Upper lobe of left lung (tissue), 6 donors: ENCODE measurements at regions not wholly inside any gene's neighbourhood (a gene's known extent, or its start where the extent isn't known, plus 50 kb on each side); places are given as distances from the start of the nearest gene placed in this dataset.
"Not testable (repeated sequence)": the region's sequence is repeated elsewhere in the genome, so short reads cannot be mapped to it uniquely, and the experiment has no call there.

Experiments
- ATAC-seq, 2 donors: fragments of 200-7000 bp; cut with Tn5 transposase; one replicate each; pipeline ENCODE4 v1.9.1; 2022; ENCODE audit warnings: mild to moderate bottlenecking in 2 of 2, moderate library complexity in 2 of 2; ENCODE audit not compliant: low FRiP score in 2 of 2
- DNase-seq, 2 donors: peaks; one replicate each; pipeline ENCODE4 v3.0.0-alpha.2; 2019 to 2020
- H3K27ac ChIP-seq, 4 donors: fragments of 200-600 bp; sonication (generic); one replicate each; pipeline ENCODE4 v1.5.1; 2016 to 2019
- H3K27me3 ChIP-seq, 4 donors: fragments of 200-600 bp; sonication (generic); one replicate each; pipeline ENCODE4 v1.5.1; 2017 to 2019
- H3K36me3 ChIP-seq, 4 donors: fragments of 200-600 bp; sonication (generic); one replicate each; pipeline ENCODE4 v1.5.1; 2016 to 2019
- H3K4me1 ChIP-seq, 4 donors: fragments of 200-600 bp; sonication (generic); one replicate each; pipeline ENCODE4 v1.5.1; 2018 to 2019
- H3K4me3 ChIP-seq, 4 donors: fragments of 200-600 bp; sonication (generic); one replicate each; pipeline ENCODE4 v1.5.1; 2017 to 2019; ENCODE audit warnings: mild to moderate bottlenecking in 2 of 4, moderate library complexity in 1 of 4
- H3K9me3 ChIP-seq, 4 donors: fragments of 200-600 bp; sonication (generic); one replicate each; pipeline ENCODE4 v1.5.1; 2018 to 2019
- EP300 ChIP-seq, 4 donors: sonication (generic); formaldehyde crosslinking; IDR thresholded peaks; one replicate each; pipeline ENCODE4 v1.5.1; 2017; ENCODE audit warnings: antibody characterized with exemption in 4 of 4, control low read depth in 2 of 4
- POLR2A ChIP-seq, 4 donors: fragments of 450-650 bp; IDR thresholded peaks; one replicate each; pipeline ENCODE4 v1.5.1; 2016 to 2017; ENCODE audit warnings: antibody characterized with exemption in 4 of 4, mild to moderate bottlenecking in 2 of 4
- POLR2AphosphoS5 ChIP-seq, 2 donors: sonication (generic); formaldehyde crosslinking; IDR thresholded peaks; one replicate each; pipeline ENCODE4 v1.5.1; 2017; ENCODE audit warnings: antibody characterized with exemption in 2 of 2
- whole genome bisulfite sequencing, 2 donors: methylation state at CpG; one replicate each; pipeline ENCODE4 v1.1.5; 2017 to 2018; 5-methylcytosine and 5-hydroxymethylcytosine counted together
- TF ChIP-seq, protein P1 (sequence below), 6 experiments: fragments of 450-650 bp in 4 of 6; fragments of 200-600 bp in 2 of 6; sonication (generic) in 2 of 6; IDR thresholded peaks; one replicate each; pipeline ENCODE4 v1.5.1; 2016 to 2019; ENCODE audit warnings: antibody characterized with exemption in 6 of 6
- donor health status: DM: no; HTN: no; CAD: no; lungs with moderate emphysema.
- donor health status: DM: no; HTN: yes; CAD: no; lungs with severe emphysema.

DNA sequence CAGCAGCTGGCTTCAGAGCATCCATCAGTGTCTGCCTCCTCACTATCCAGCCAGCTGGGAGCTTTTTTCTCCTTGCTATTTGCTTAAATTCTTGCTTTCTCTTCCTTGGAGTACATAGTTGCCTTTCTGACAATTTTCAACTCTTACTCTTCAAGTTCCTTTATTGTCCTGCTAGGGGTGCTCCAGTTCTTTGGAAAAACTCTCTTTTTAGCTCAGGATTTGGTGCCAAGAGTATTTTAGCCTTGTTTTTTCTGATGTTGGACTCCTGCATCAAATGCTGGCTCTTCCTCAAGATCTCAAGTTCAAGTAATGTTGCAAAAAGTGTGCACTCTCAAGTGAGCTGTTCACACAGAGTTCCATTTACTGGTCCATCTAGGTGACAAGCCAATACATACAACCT lies 126.4 kb downstream of the KDR start:
- no peaks in the 10 kb centered on the region for H3K9me3 ChIP-seq
- H3K27me3 ChIP-seq: no peaks in the 10 kb centered on the region
- ATAC-seq (peak in 1 of 2 donors; percentile 63), DNase-seq (no peak)
- no peaks in the 10 kb centered on the region for H3K36me3 ChIP-seq
- H3K4me3 ChIP-seq: no peak overlapping the region
- H3K27ac ChIP-seq: no peak overlapping the region
- peaks cover 0 to 5% (median 0%) of the 10 kb centered on the region in 4 donors for H3K4me1 ChIP-seq
- TF ChIP-seq, protein P1, sequence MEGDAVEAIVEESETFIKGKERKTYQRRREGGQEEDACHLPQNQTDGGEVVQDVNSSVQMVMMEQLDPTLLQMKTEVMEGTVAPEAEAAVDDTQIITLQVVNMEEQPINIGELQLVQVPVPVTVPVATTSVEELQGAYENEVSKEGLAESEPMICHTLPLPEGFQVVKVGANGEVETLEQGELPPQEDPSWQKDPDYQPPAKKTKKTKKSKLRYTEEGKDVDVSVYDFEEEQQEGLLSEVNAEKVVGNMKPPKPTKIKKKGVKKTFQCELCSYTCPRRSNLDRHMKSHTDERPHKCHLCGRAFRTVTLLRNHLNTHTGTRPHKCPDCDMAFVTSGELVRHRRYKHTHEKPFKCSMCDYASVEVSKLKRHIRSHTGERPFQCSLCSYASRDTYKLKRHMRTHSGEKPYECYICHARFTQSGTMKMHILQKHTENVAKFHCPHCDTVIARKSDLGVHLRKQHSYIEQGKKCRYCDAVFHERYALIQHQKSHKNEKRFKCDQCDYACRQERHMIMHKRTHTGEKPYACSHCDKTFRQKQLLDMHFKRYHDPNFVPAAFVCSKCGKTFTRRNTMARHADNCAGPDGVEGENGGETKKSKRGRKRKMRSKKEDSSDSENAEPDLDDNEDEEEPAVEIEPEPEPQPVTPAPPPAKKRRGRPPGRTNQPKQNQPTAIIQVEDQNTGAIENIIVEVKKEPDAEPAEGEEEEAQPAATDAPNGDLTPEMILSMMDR (IDR thresholded peaks at IDR 0.05): peak in 4 of 6 experiments; percentile 22 to 48 (median 38)
- no peak for TF ChIP-seq POLR2AphosphoS5 (IDR thresholded peaks at IDR 0.05)
- TF ChIP-seq EP300 (IDR thresholded peaks at IDR 0.05): no peak

DNA sequence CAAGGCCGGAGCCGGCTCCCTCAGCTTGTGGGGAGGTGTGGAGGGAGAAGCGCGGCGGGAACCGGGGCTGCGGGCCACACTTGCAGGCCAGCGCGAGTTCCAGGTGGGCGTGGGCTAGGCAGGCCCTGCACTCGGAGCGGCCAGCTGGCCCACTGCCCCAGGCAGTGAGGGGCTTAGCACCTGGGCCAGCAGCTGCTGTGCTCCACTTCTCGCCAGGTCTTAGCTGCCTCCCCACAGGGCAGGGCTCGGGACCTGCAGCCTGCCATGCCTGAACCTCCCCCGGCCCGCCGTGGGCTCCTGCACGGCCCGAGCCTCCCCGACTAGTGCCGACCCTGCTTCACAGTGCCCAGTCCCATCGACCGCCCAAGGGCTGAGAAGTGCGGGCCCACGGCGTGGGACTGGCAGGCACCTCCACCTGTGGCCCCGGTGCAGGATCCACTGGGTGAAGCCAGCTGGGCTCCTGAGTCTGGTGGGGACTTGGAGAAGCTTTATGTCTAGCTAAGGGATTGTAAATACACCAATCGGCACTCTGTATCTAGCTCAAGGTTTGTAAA lies 131.8 kb downstream of the KDR start:
- not testable (repeated sequence) for H3K9me3 ChIP-seq, H3K27ac ChIP-seq, ATAC-seq, H3K36me3 ChIP-seq, H3K4me3 ChIP-seq, H3K4me1 ChIP-seq, H3K27me3 ChIP-seq
- WGBS, 2 donors: 86% methylated on average over 27 of the region's 28 CpGs; no CpG with 5 or more reads in 1 of the 2 donors
- peak in 1 of 2 donors; percentile 77 for DNase-seq

DNA sequence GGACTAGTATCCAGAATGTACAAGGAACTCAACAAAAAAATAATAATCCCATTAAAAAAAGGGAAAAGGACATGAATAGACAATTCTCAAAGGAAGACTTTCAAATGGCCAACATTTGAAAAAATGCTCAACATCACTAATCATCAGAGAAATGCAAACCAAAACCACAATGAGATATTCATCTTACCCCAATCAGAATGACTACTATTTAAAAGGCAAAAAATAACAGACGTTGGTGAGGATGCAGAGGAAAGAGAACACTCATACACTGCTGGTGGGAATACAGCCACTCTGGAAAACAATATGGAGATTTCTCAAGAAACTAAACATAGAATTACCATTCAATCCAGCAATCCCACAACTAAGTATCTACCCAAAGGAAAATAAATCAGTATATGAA lies 133.1 kb downstream of the KDR start:
- WGBS, 2 donors: 48 to 76% methylated on average over 1 of the region's 1 CpG
- Histone ChIP-seq H3K36me3 (no peaks in the 10 kb centered on the region), H3K27me3 (no peaks in the 10 kb centered on the region), H3K27ac (no peak overlapping the region), H3K4me3 (no peak overlapping the region), H3K9me3 (peaks cover 7 to 20% (median 11%) of the 10 kb centered on the region in 4 donors), H3K4me1 (no peaks in the 10 kb centered on the region)
- TF ChIP-seq, protein P1 (IDR thresholded peaks at IDR 0.05): no peak
- TF ChIP-seq POLR2AphosphoS5 (IDR thresholded peaks at IDR 0.05) (no peak), POLR2A (IDR thresholded peaks at IDR 0.05) (no peak), EP300 (IDR thresholded peaks at IDR 0.05) (no peak)
- DNase-seq (no peak), ATAC-seq (no peak)

DNA sequence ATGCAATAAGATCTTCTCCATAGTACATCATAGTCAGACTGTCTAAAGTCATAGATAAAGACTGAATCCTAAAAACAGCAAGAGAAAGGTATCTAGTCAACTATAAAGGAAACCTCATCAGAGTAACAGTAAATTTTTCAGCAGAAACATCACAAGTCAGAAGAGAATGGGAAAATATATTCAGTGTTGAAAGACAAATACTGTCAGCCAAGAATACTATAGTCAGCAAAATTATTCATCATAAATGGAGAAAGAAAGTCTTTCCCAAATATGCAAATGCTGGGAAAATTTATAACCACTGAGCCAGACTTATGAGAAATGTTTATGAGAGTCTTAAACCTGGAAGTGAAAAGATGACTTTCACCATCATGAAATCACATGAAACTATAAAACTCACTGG lies 136.7 kb downstream of the KDR start:
- peaks cover 7 to 19% (median 11%) of the 10 kb centered on the region in 4 donors for H3K9me3 ChIP-seq
- TF ChIP-seq POLR2A (IDR thresholded peaks at IDR 0.05) (no peak), EP300 (IDR thresholded peaks at IDR 0.05) (no peak), POLR2AphosphoS5 (IDR thresholded peaks at IDR 0.05) (no peak)
- TF ChIP-seq, protein P1 (IDR thresholded peaks at IDR 0.05): no peak
- no peak overlapping the region for H3K4me3 ChIP-seq
- no peaks in the 10 kb centered on the region for H3K4me1 ChIP-seq
- no peak for DNase-seq
- H3K36me3 ChIP-seq: no peaks in the 10 kb centered on the region
- no peaks in the 10 kb centered on the region for H3K27me3 ChIP-seq
- no peak overlapping the region for H3K27ac ChIP-seq
- no peak for ATAC-seq

DNA sequence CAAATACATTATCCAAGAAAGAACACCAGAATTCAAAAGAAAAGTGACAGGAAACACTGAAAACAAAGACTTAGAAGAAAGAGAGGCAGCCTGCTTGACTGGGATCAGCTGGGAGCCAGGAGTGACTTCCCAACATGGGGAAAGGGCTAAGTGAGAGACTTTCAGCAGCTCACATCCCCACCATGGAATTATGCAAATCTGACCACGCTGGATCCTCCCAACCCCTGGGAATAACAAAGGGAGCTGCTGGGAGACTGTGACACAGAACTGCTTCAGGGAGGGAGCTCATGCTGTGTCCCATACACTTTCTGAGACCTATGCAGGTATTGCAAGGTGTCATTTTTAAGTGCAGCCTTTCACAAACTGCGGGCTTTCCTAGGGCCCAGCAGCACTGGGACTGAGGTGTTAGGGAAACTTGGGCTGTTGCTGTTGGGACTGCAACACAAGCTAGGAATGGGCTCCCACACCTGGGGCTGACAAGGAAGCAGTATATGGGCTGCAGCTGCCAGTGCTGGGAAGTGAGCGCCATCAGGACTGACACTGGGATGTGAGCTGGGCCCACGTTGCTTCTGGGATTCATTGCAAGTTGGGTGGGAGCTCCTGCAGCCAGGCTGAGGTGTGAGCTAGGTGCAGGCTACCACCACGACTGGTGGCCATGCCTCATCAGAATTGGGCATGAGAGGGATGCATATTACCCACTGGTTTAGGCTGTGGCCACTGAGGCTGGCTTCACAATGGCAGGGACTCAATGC lies 139.1 kb downstream of the KDR start:
- no peak overlapping the region for H3K4me3 ChIP-seq
- no peaks in the 10 kb centered on the region for H3K27me3 ChIP-seq
- DNase-seq (no peak), ATAC-seq (no peak)
- no peaks in the 10 kb centered on the region for H3K4me1 ChIP-seq
- TF ChIP-seq EP300 (IDR thresholded peaks at IDR 0.05): no peak
- TF ChIP-seq POLR2AphosphoS5 (IDR thresholded peaks at IDR 0.05): no peak
- TF ChIP-seq POLR2A (IDR thresholded peaks at IDR 0.05): no peak
- TF ChIP-seq, protein P1 (IDR thresholded peaks at IDR 0.05): no peak
- no peak overlapping the region for H3K27ac ChIP-seq
- no peaks in the 10 kb centered on the region for H3K36me3 ChIP-seq
- H3K9me3 ChIP-seq: peaks cover 7 to 17% (median 11%) of the 10 kb centered on the region in 4 donors
- WGBS, 2 donors: 63 to 76% methylated on average over 1 to 5 of the region's 5 CpGs
